ENCODE measurements at regions not wholly inside any gene's neighbourhood (a gene's known extent, or its start where the extent isn't known, plus 50 kb on each side); places are given as distances from the start of the nearest gene placed in this dataset.
"Not testable (repeated sequence)": the region's sequence is repeated elsewhere in the genome, so short reads cannot be mapped to it uniquely, and the experiment has no call there.

DNA sequence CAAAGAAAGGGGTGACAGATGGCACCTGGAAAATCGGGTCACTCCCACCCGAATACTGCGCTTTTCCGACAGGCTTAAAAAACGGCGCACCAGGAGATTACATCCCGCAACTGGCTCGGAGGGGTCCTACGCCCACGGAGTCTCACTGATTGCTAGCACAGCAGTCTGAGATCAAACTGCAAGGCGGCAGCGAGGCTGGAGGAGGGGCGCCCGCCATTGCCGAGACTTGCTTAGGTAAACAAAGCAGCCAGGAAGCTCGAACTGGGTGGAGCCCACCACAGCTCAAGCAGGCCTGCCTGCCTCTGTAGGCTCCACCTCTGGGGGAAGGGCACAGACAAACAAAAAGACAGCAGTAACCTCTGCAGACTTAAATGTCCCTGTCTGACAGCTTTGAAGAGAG lies 225.2 kb upstream of the ADCY2 start:
- H3K4me1 Mint-ChIP-seq (ENCODE audit: low read depth); H3K27ac Mint-ChIP-seq; H3K4me3 Mint-ChIP-seq; H3K27me3 Mint-ChIP-seq (ENCODE audit: low read depth); H3K36me3 Mint-ChIP-seq (ENCODE audit: low read depth); H3K9me3 Mint-ChIP-seq: not testable (repeated sequence)

GRCh38 chr5:7179364-7179763 lies 216.6 kb upstream of the ADCY2 start:
- no peaks in the 10 kb centered on the region for H3K36me3 Mint-ChIP-seq (ENCODE audit: low read depth)
- H3K4me3 Mint-ChIP-seq: no peak overlapping the region
- no peak overlapping the region for H3K27ac Mint-ChIP-seq
- peaks cover 5% of the 10 kb centered on the region for H3K9me3 Mint-ChIP-seq
- no peaks in the 10 kb centered on the region for H3K4me1 Mint-ChIP-seq (ENCODE audit: low read depth)
- H3K27me3 Mint-ChIP-seq (ENCODE audit: low read depth): no peaks in the 10 kb centered on the region

- Mint-ChIP-seq H3K9me3 (peaks cover 14% of the 10 kb centered on the region), H3K27me3 (ENCODE audit: low read depth) (no peaks in the 10 kb centered on the region), H3K4me1 (ENCODE audit: low read depth) (no peaks in the 10 kb centered on the region), H3K4me3 (no peak overlapping the region), H3K27ac (no peak overlapping the region), H3K36me3 (ENCODE audit: low read depth) (no peaks in the 10 kb centered on the region)
These were observed 214.1 kb upstream of the ADCY2 start for GRCh38 chr5:7181841-7182240.

- Mint-ChIP-seq H3K27ac (no peak overlapping the region), H3K9me3 (peaks cover 14% of the 10 kb centered on the region), H3K27me3 (ENCODE audit: low read depth) (no peaks in the 10 kb centered on the region), H3K4me3 (no peak overlapping the region), H3K36me3 (ENCODE audit: low read depth) (no peaks in the 10 kb centered on the region), H3K4me1 (ENCODE audit: low read depth) (no peaks in the 10 kb centered on the region)
These were observed 210.2 kb upstream of the ADCY2 start for GRCh38 chr5:7185742-7186141.

DNA sequence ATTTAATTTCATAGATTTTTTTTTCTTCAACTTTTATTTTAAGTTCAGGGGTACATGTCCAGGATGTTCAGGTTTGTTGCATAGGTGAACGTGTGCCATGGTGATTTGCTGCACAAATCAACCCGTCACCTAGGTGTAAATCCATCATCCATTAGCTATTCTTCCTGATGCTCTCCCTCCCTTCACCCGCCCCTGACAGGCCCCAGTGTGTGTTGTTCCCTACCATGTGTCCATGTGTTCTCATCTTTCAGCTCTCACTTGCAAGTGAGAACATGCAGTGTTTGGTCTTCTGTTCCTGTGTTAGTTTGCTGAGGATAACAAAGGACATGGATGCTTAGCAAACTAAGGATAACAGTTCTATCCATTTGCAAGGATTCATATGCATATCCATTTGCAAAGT lies 209.1 kb upstream of the ADCY2 start:
- no peak overlapping the region for H3K27ac Mint-ChIP-seq
- H3K27me3 Mint-ChIP-seq (ENCODE audit: low read depth): no peaks in the 10 kb centered on the region
- peaks cover 10% of the 10 kb centered on the region for H3K9me3 Mint-ChIP-seq

DNA sequence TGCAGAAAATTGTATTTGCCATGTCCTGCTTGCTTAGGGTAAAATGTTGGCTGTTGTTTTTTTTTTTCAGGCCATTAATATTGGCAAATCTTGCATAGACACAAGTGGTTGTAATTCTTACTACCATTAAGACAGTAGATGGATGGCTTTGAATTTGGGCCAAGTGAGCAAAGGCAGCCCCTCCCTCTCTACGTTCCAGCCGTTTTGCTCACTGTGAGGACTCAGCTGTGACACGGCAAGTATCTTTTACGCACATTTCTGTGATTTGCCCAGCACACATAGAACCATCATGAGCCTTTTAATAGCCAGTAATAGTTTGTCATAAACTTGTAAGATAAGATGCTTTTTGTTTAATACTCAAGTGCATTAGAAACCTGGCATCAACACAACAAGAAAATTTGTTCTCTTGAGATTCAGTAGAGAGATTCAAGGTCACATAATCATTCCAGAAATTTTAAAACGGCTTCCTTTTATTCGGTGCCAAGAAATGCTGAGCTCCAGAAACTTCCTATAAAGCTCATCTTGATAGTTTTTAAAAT lies 205.2 kb upstream of the ADCY2 start:
- Mint-ChIP-seq H3K4me1 (ENCODE audit: low read depth) (no peaks in the 10 kb centered on the region), H3K27ac (no peak overlapping the region), H3K4me3 (no peak overlapping the region), H3K9me3 (peaks cover 7% of the 10 kb centered on the region), H3K27me3 (ENCODE audit: low read depth) (no peaks in the 10 kb centered on the region), H3K36me3 (ENCODE audit: low read depth) (no peaks in the 10 kb centered on the region)

More for the DNA sequence above, 209.1 kb upstream of the ADCY2 start:
- no peaks in the 10 kb centered on the region for H3K36me3 Mint-ChIP-seq (ENCODE audit: low read depth)
- no peaks in the 10 kb centered on the region for H3K4me1 Mint-ChIP-seq (ENCODE audit: low read depth)
- no peak overlapping the region for H3K4me3 Mint-ChIP-seq

DNA sequence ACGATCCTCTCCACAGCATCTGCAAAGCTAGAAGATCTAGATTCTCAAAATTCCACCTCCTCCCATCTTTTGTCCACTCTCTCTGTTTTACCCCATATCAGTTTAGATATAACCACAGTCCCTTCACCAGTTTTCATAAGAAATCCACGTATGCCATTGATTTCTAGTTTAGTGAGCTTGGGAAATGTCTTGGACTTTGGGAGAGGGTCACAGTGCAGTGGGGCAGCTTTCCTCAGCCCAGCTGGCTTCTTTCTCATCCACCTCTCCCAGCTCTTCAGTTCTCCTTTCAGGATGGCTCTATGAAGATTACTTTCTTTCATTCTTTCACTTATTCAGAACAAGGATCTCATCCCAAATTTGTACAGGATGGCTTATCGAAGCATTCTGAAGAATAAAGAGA lies 203.9 kb upstream of the ADCY2 start:
- peaks cover 7% of the 10 kb centered on the region for H3K9me3 Mint-ChIP-seq
- no peak overlapping the region for H3K27ac Mint-ChIP-seq

GRCh38 chr5:7202846-7203245 lies 193.1 kb upstream of the ADCY2 start:
- peaks cover 20% of the 10 kb centered on the region for H3K9me3 Mint-ChIP-seq
- H3K4me3 Mint-ChIP-seq: no peak overlapping the region
- H3K27me3 Mint-ChIP-seq (ENCODE audit: low read depth): no peaks in the 10 kb centered on the region
- no peaks in the 10 kb centered on the region for H3K4me1 Mint-ChIP-seq (ENCODE audit: low read depth)
- no peak overlapping the region for H3K27ac Mint-ChIP-seq
- no peaks in the 10 kb centered on the region for H3K36me3 Mint-ChIP-seq (ENCODE audit: low read depth)

More for the DNA sequence above, 203.9 kb upstream of the ADCY2 start:
- no peaks in the 10 kb centered on the region for H3K36me3 Mint-ChIP-seq (ENCODE audit: low read depth)
- H3K4me1 Mint-ChIP-seq (ENCODE audit: low read depth): no peaks in the 10 kb centered on the region
- H3K27me3 Mint-ChIP-seq (ENCODE audit: low read depth): no peaks in the 10 kb centered on the region
- H3K4me3 Mint-ChIP-seq: no peak overlapping the region

DNA sequence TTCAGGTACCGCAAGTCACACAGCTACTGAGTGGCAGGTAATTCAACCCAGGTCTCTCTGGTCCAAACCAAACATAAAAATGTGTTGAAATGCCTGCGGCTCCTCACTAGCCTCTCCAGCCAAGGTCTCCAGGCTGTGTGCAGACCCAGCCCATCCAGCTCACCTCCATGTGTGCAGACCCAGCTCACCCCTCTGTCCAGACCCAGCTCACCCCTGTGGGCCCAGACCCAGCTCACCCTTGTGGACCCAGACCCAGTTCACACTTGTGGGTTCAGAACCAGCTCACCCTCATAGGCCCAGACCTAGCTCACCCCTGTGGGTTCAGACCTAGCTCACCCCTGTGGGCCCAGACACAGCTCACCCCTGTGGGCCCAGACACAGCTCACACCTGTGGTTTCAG lies 188.0 kb upstream of the ADCY2 start:
- Mint-ChIP-seq H3K27ac (no peak overlapping the region), H3K27me3 (ENCODE audit: low read depth) (no peaks in the 10 kb centered on the region), H3K4me1 (ENCODE audit: low read depth) (no peaks in the 10 kb centered on the region), H3K9me3 (peaks cover 12% of the 10 kb centered on the region), H3K36me3 (ENCODE audit: low read depth) (no peaks in the 10 kb centered on the region), H3K4me3 (no peak overlapping the region)

DNA sequence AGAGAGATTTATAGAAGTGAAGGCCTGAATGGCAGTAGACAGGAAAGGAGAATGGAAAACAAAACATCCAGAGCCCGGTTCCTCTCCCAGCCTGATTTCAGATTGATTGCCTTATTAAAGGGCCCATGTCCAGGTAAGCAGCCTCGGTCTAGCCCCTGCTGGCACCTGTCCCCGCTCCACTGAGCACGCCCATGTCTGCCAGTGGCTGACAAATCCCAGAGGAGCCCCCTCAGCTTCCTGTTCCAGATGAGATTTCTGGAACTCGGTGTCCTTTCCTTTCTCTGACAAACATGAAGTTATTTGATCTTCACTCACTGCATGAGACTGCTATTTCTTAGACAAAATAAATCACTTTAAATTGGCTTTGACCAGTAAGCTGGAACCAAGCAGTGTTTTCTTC lies 187.0 kb upstream of the ADCY2 start:
- Mint-ChIP-seq H3K4me3 (no peak overlapping the region), H3K27ac (no peak overlapping the region), H3K4me1 (ENCODE audit: low read depth) (no peaks in the 10 kb centered on the region), H3K9me3 (peaks cover 12% of the 10 kb centered on the region), H3K36me3 (ENCODE audit: low read depth) (no peaks in the 10 kb centered on the region), H3K27me3 (ENCODE audit: low read depth) (no peaks in the 10 kb centered on the region)

GRCh38 chr5:7209658-7210057 lies 186.3 kb upstream of the ADCY2 start:
- H3K27me3 Mint-ChIP-seq (ENCODE audit: low read depth): no peaks in the 10 kb centered on the region
- no peak overlapping the region for H3K4me3 Mint-ChIP-seq
- no peak overlapping the region for H3K27ac Mint-ChIP-seq
- no peaks in the 10 kb centered on the region for H3K4me1 Mint-ChIP-seq (ENCODE audit: low read depth)
- no peaks in the 10 kb centered on the region for H3K36me3 Mint-ChIP-seq (ENCODE audit: low read depth)
- H3K9me3 Mint-ChIP-seq: peaks cover 8% of the 10 kb centered on the region

DNA sequence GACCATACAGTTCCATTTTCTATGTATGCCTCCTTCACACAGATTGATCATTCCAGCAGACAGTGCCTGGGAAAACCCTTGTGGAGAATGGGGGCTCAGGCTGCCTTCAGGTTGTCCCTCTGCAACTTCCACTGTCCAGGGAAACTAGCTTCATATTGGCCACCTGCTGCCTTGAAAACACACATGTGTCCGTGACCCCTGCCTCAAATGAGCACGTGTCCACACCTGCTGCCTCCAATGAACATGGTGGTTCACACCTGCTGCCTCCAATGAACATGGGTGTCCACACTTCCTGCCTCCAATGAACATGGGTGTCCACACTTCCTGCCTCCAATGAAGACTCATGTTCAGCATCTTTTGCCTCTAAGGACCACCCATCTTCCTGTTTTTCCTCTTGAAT lies 185.4 kb upstream of the ADCY2 start:
- no peak overlapping the region for H3K27ac Mint-ChIP-seq
- H3K9me3 Mint-ChIP-seq: peaks cover 8% of the 10 kb centered on the region
- H3K4me1 Mint-ChIP-seq (ENCODE audit: low read depth): no peaks in the 10 kb centered on the region
- no peak overlapping the region for H3K4me3 Mint-ChIP-seq
- no peaks in the 10 kb centered on the region for H3K36me3 Mint-ChIP-seq (ENCODE audit: low read depth)
- no peaks in the 10 kb centered on the region for H3K27me3 Mint-ChIP-seq (ENCODE audit: low read depth)

DNA sequence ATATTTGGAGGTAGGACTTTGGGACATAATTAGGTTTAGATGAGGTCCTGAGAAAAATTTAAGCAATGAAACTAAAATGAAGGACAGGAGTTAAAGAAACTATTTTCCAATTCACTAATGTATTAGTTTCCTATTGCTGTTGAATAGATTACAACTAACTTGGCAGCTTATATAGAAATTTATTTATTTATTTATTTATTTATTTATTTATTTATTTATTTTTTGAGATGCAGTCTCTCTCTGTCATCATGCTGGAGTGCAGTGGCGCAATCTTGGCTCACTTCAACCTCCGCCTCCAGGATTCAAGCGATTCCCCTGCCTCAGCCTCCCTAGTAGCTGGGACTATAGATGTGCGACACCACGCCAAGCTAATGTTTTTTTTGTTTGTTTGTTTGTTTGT lies 182.4 kb upstream of the ADCY2 start:
- Mint-ChIP-seq H3K4me1 (ENCODE audit: low read depth) (no peaks in the 10 kb centered on the region), H3K4me3 (no peak overlapping the region), H3K9me3 (no peaks in the 10 kb centered on the region), H3K27me3 (ENCODE audit: low read depth) (no peaks in the 10 kb centered on the region), H3K27ac (no peak overlapping the region), H3K36me3 (ENCODE audit: low read depth) (no peaks in the 10 kb centered on the region)

GRCh38 chr5:7214906-7215416 lies 181.0 kb upstream of the ADCY2 start:
- Mint-ChIP-seq H3K27ac (no peak overlapping the region), H3K9me3 (no peaks in the 10 kb centered on the region), H3K4me3 (no peak overlapping the region), H3K4me1 (ENCODE audit: low read depth) (no peaks in the 10 kb centered on the region), H3K27me3 (ENCODE audit: low read depth) (no peaks in the 10 kb centered on the region), H3K36me3 (ENCODE audit: low read depth) (no peaks in the 10 kb centered on the region)

GRCh38 chr5:7218141-7218540 lies 177.8 kb upstream of the ADCY2 start:
- no peaks in the 10 kb centered on the region for H3K9me3 Mint-ChIP-seq
- H3K4me1 Mint-ChIP-seq (ENCODE audit: low read depth): no peaks in the 10 kb centered on the region
- H3K36me3 Mint-ChIP-seq (ENCODE audit: low read depth): no peaks in the 10 kb centered on the region
- no peaks in the 10 kb centered on the region for H3K27me3 Mint-ChIP-seq (ENCODE audit: low read depth)
- H3K27ac Mint-ChIP-seq: no peak overlapping the region
- H3K4me3 Mint-ChIP-seq: no peak overlapping the region

DNA sequence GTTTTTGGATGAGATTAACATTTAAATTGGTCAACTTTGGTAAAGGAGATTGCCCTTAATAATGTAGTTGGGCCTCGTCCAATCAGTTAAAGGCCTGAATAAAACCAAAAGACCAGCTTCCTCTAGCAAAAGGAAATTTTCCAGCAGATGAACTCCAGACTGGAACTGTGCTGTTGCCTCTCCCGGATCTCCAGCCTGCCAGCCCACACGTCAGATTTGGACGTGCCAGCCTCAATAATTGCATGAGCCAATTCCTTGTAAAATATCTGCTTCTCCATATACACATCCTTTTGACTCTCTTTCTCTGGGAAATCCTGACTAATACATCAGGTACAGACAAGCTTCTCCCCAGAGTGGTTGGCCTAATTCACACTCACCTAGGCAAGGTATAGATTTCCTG lies 175.8 kb upstream of the ADCY2 start:
- H3K27ac Mint-ChIP-seq: no peak overlapping the region
- no peaks in the 10 kb centered on the region for H3K36me3 Mint-ChIP-seq (ENCODE audit: low read depth)
- H3K27me3 Mint-ChIP-seq (ENCODE audit: low read depth): no peaks in the 10 kb centered on the region
- H3K4me1 Mint-ChIP-seq (ENCODE audit: low read depth): no peaks in the 10 kb centered on the region
- H3K9me3 Mint-ChIP-seq: no peaks in the 10 kb centered on the region
- no peak overlapping the region for H3K4me3 Mint-ChIP-seq

Data from T-helper 1 cell treated with Interleukin-12 subunit alpha and Interleukin-12 subunit beta and Interleukin-4 antibody, amounts not matched to agents 30 μg/mL and 1 μg/mL, for 36 hours (primary cell).